ENCODE measurements at regions not wholly inside any gene's neighbourhood (a gene's known extent, or its start where the extent isn't known, plus 50 kb on each side); places are given as distances from the start of the nearest gene placed in this dataset.

GRCh38 chr22:27543460-27543859 is 258.1 kb downstream of the MN1 start:
- H3K4me3 ChIP-seq (ENCODE audit: low read depth, low read length): no peak overlapping the region
- DNase-seq (ENCODE audit: low read depth): no peak
- TF ChIP-seq, protein P1, sequence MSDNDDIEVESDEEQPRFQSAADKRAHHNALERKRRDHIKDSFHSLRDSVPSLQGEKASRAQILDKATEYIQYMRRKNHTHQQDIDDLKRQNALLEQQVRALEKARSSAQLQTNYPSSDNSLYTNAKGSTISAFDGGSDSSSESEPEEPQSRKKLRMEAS (IDR thresholded peaks at IDR 0.05; ENCODE audit: low read depth, low read length): no peak
- TF ChIP-seq MYC (IDR thresholded peaks at IDR 0.05; ENCODE audit: low read depth, low read length) (no peak), CTCF (IDR thresholded peaks at IDR 0.05; ENCODE audit: low read depth, low read length) (no peak), POLR2A (IDR thresholded peaks at IDR 0.05; ENCODE audit: extremely low read depth, insufficient read length) (no peak)

GRCh38 chr22:27545085-27545484 is 256.5 kb downstream of the MN1 start:
- H3K4me3 ChIP-seq (ENCODE audit: low read depth, low read length): no peak overlapping the region
- TF ChIP-seq POLR2A (IDR thresholded peaks at IDR 0.05; ENCODE audit: extremely low read depth, insufficient read length): no peak
- no peak for TF ChIP-seq MYC (IDR thresholded peaks at IDR 0.05; ENCODE audit: low read depth, low read length)
- TF ChIP-seq, protein P1 (IDR thresholded peaks at IDR 0.05; ENCODE audit: low read depth, low read length): no peak
- TF ChIP-seq CTCF (IDR thresholded peaks at IDR 0.05; ENCODE audit: low read depth, low read length): no peak
- DNase-seq (ENCODE audit: low read depth): no peak

GRCh38 chr22:27546157-27546935 is 255.2 kb downstream of the MN1 start:
- peak; percentile 23 for DNase-seq (ENCODE audit: low read depth)
- H3K4me3 ChIP-seq (ENCODE audit: low read depth, low read length): no peak overlapping the region
- TF ChIP-seq POLR2A (IDR thresholded peaks at IDR 0.05; ENCODE audit: extremely low read depth, insufficient read length) (no peak), MYC (IDR thresholded peaks at IDR 0.05; ENCODE audit: low read depth, low read length) (no peak)

- peak; percentile 11 for DNase-seq (ENCODE audit: low read depth)
- TF ChIP-seq POLR2A (IDR thresholded peaks at IDR 0.05; ENCODE audit: extremely low read depth, insufficient read length) (no peak), CTCF (IDR thresholded peaks at IDR 0.05; ENCODE audit: low read depth, low read length) (no peak), MYC (IDR thresholded peaks at IDR 0.05; ENCODE audit: low read depth, low read length) (no peak)
- TF ChIP-seq, protein P1 (IDR thresholded peaks at IDR 0.05; ENCODE audit: low read depth, low read length): no peak
- H3K4me3 ChIP-seq (ENCODE audit: low read depth, low read length): no peak overlapping the region
Measured at GRCh38 chr22:27551402-27551801, 250.2 kb downstream of the MN1 start.

- DNase-seq (ENCODE audit: low read depth): no peak
- no peak for TF ChIP-seq CTCF (IDR thresholded peaks at IDR 0.05; ENCODE audit: low read depth, low read length)
- no peak for TF ChIP-seq MYC (IDR thresholded peaks at IDR 0.05; ENCODE audit: low read depth, low read length)
- TF ChIP-seq, protein P1 (IDR thresholded peaks at IDR 0.05; ENCODE audit: low read depth, low read length): no peak
- no peak for TF ChIP-seq POLR2A (IDR thresholded peaks at IDR 0.05; ENCODE audit: extremely low read depth, insufficient read length)
- no peak overlapping the region for H3K4me3 ChIP-seq (ENCODE audit: low read depth, low read length)
Measured at GRCh38 chr22:27552176-27552575, 249.4 kb downstream of the MN1 start.

DNA sequence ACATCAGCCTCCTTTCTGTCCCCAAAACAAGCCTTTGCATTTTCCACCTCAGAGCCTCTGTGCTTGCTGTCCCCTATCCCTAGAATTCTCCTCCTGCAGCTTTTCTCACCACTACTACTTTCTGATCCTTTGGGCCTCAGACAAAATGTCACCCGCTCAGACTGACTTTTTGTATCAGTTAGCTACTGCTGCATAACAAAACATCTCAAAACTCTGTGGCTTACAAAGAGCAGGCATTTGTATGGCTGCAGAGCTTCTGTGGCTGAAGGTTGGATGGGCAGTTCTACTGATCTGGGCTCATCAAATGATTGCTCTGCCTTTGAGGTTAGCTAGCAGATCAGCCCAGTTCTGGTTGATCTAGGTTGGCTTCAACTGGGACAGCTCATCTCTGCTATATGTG is 248.7 kb downstream of the MN1 start:
- H3K4me3 ChIP-seq (ENCODE audit: low read depth, low read length): no peak overlapping the region
- TF ChIP-seq MYC (IDR thresholded peaks at IDR 0.05; ENCODE audit: low read depth, low read length) (no peak), CTCF (IDR thresholded peaks at IDR 0.05; ENCODE audit: low read depth, low read length) (no peak)
- TF ChIP-seq, protein P1 (IDR thresholded peaks at IDR 0.05; ENCODE audit: low read depth, low read length): no peak
- no peak for DNase-seq (ENCODE audit: low read depth)

Measured in NB4 (cell line).